ENCODE measurements at regions not wholly inside any gene's neighbourhood (a gene's known extent, or its start where the extent isn't known, plus 50 kb on each side); places are given as distances from the start of the nearest gene placed in this dataset.

DNA sequence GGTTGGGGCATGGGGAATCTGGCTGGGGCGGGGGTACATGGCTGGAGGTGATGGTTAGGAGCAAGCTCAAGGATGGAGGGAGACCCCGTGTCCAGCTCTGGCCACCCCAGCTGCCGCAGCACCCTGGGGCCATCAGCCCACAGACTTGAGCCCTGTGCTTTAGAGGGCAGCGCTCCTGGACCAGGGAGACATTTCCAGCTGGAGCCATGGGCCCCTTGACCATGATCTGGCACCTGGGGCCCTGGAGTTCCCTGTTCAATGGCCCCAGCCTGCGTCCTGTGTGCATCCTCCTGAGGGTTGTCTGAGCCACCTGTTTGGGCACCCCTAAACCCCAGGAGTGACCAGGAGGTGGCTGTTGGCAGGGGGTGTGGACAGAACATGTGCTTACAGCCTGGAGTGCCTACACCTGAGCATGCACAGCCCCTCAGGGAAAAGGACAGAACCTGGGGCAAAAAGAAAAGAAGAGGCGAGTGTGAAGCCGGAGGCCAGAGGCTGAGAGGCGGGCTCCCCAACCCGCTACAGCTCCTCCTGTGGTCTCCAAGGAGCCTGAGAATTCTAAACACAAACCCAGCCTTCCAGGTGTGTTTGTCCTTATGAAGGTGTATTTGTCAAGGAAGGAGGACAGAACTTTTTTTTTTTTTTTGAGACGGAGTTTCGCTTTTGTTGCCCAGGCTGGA is 126.7 kb downstream of the C9orf50 start:
- Histone ChIP-seq H2BK15ac (ENCODE audit: low read length) (peak overlapping the region; percentile 92; the same call in 1 of the 2 replicates), H3K14ac (ENCODE audit: insufficient read length) (no peak overlapping the region), H3K4me2 (ENCODE audit: insufficient read depth in 1 of 2, low read depth in 2 of 2, low read length in 2 of 2) (no peak overlapping the region), H3K4ac (replicated peaks; ENCODE audit: insufficient read length, low read depth, low read length) (peak overlapping the region; percentile 97), H3K79me1 (ENCODE audit: low read depth, low read length) (no peaks in the 10 kb centered on the region), H3K79me2 (ENCODE audit: control insufficient read depth in 1 of 2, insufficient read depth in 2 of 2, low read length in 2 of 2) (no peaks in the 10 kb centered on the region), H3K56ac (replicated peaks; ENCODE audit: insufficient read length, low read depth, low read length) (no peak overlapping the region), H2BK12ac (ENCODE audit: low read depth, low read length) (peak overlapping the region; percentile 96), H3K23ac (ENCODE audit: insufficient read length) (no peak overlapping the region), H3K4me3 (ENCODE audit: extremely low read depth in 1 of 4, insufficient read depth in 2 of 4, low read depth in 3 of 4, low read length in 4 of 4) (no peak overlapping the region), H3K27ac (ENCODE audit: low read depth, low read length) (no peak overlapping the region), H3K27me3 (replicated peaks in 1 of 4; ENCODE audit: control insufficient read depth in 3 of 4, extremely low read depth in 1 of 4, insufficient read depth in 3 of 4, low read length in 3 of 4) (peaks cover 0 to 29% (median 28%) of the 10 kb centered on the region in 4 experiments; a peak in 5 of 7 replicates), H4K20me1 (replicated peaks in 1 of 2; ENCODE audit: control insufficient read depth in 1 of 2, insufficient read depth in 2 of 2, low read length in 2 of 2) (no peaks in the 10 kb centered on the region), H3K23me2 (ENCODE audit: low read depth, low read length) (peaks cover 19% of the 10 kb centered on the region), H3K4me1 (replicated peaks in 1 of 4; ENCODE audit: control insufficient read depth in 3 of 4, insufficient read depth in 4 of 4, low read length in 3 of 4) (peaks cover 0 to 36% (median 26%) of the 10 kb centered on the region in 4 experiments; a peak in 6 of 7 replicates), H4K91ac (replicated peaks; ENCODE audit: insufficient read length, low read length) (peak overlapping the region; percentile 44), H2AFZ (ENCODE audit: low read length) (no peak overlapping the region), H4K8ac (ENCODE audit: extremely low read depth, insufficient read depth, low read length) (no peak overlapping the region), H3K18ac (ENCODE audit: extremely low read depth, low read length) (no peak overlapping the region), H2AK5ac (ENCODE audit: low read depth, low read length) (peak overlapping the region; percentile 83; the same call in 1 of the 2 replicates), H3K9me3 (ENCODE audit: insufficient read depth in 2 of 2, low read depth in 1 of 2, low read length in 1 of 2) (no peaks in the 10 kb centered on the region), H2BK120ac (replicated peaks; ENCODE audit: low read depth, low read length) (no peak overlapping the region), H4K5ac (ENCODE audit: insufficient read length, low read depth, low read length) (no peak overlapping the region), H2BK5ac (ENCODE audit: low read depth, low read length) (no peak overlapping the region; the same call in 1 of the 2 replicates), H3K9ac (replicated peaks in 1 of 4; ENCODE audit: extremely low read depth in 1 of 4, low read depth in 3 of 4, low read length in 3 of 4) (no peak overlapping the region), H3K36me3 (ENCODE audit: control insufficient read depth in 2 of 4, insufficient read depth in 4 of 4, low read length in 3 of 4) (no peaks in the 10 kb centered on the region), H2BK20ac (ENCODE audit: low read length) (peak overlapping the region; percentile 90; the same call in 1 of the 2 replicates)
- WGBS, 2 experiments (ENCODE audit: extremely low coverage in 1 of 2, insufficient coverage in 1 of 2, insufficient read length in 1 of 2, insufficient replicate concordance in 2 of 2, low coverage in 1 of 2, low lambda C conversion rate in 2 of 2, missing lambda C conversion rate in 1 of 2) = 73% methylated on average over 9 of the region's 11 CpGs; no CpG with 5 or more reads in 1 of the 2 experiments
- ChIA-PET POLR2A (ENCODE audit: partially characterized antibody) (interaction anchor here (0.6 to 6.7 kb wide), 7 partner anchors 9 to 351 kb away, joined by 3 to 45 read pairs (median 3); no protein-coding TSS in a partner anchor), CTCF (ENCODE audit: partially characterized antibody) (interaction anchor here (0.6 to 3.4 kb wide), 27 partner anchors 14 to 355 kb away, joined by 3 to 19 read pairs (median 3); no protein-coding TSS in a partner anchor)
- TF ChIP-seq, protein P1, sequence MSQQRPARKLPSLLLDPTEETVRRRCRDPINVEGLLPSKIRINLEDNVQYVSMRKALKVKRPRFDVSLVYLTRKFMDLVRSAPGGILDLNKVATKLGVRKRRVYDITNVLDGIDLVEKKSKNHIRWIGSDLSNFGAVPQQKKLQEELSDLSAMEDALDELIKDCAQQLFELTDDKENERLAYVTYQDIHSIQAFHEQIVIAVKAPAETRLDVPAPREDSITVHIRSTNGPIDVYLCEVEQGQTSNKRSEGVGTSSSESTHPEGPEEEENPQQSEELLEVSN (IDR thresholded peaks at IDR 0.05) = no peak
- no peak for TF ChIP-seq KDM1A (IDR thresholded peaks at IDR 0.05; ENCODE audit: borderline replicate concordance, low read length)
- TF ChIP-seq GTF2F1 (IDR thresholded peaks at IDR 0.05; ENCODE audit: borderline replicate concordance, low read depth, low read length) = no peak
- no peak for TF ChIP-seq SP1 (IDR thresholded peaks at IDR 0.05; ENCODE audit: low read depth, low read length)
- TF ChIP-seq, protein P2, sequence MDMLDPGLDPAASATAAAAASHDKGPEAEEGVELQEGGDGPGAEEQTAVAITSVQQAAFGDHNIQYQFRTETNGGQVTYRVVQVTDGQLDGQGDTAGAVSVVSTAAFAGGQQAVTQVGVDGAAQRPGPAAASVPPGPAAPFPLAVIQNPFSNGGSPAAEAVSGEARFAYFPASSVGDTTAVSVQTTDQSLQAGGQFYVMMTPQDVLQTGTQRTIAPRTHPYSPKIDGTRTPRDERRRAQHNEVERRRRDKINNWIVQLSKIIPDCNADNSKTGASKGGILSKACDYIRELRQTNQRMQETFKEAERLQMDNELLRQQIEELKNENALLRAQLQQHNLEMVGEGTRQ (IDR thresholded peaks at IDR 0.05; ENCODE audit: low read length) = no peak
- no peak for TF ChIP-seq CHD1 (IDR thresholded peaks at IDR 0.05; ENCODE audit: low read depth, low read length)
- no peak for TF ChIP-seq BACH1 (IDR thresholded peaks at IDR 0.05; ENCODE audit: low read length)
- TF ChIP-seq CREB1 (IDR thresholded peaks at IDR 0.05) = no peak
- no peak for DNase-seq (ENCODE audit: low read depth in 1 of 2, low spot score in 2 of 2)
- no peak for FAIRE-seq
